CD4-positive, alpha-beta T cell treated with Interleukin-6 for 4 hours (primary cell): ENCODE measurements at regions not wholly inside any gene's neighbourhood (a gene's known extent, or its start where the extent isn't known, plus 50 kb on each side); places are given as distances from the start of the nearest gene placed in this dataset.
"Not testable (repeated sequence)": the region's sequence is repeated elsewhere in the genome, so short reads cannot be mapped to it uniquely, and the experiment has no call there.

Source experiments
- DNase-seq: peaks from one replicate; pipeline ENCODE4 v3.0.0-alpha.2; 2020; ENCODE audit warnings: mixed read lengths

GRCh38 chr11:134841972-134842371 is 429.9 kb upstream of the B3GAT1 start:
- DNase-seq, result no peak

- no peak for DNase-seq
These were observed 429.4 kb upstream of the B3GAT1 start for GRCh38 chr11:134841411-134841810.

- DNase-seq, result no peak
These were observed 428.9 kb upstream of the B3GAT1 start for GRCh38 chr11:134840945-134841344.

- not testable (repeated sequence) for DNase-seq
These were observed 428.1 kb upstream of the B3GAT1 start for GRCh38 chr11:134840165-134840564.

- no peak for DNase-seq
These were observed 426.7 kb upstream of the B3GAT1 start for GRCh38 chr11:134838708-134839107.

- DNase-seq, result no peak
These were observed 425.8 kb upstream of the B3GAT1 start for GRCh38 chr11:134837887-134838232.

GRCh38 chr11:134837166-134837886 is 425.3 kb upstream of the B3GAT1 start:
- DNase-seq, result no peak

- DNase-seq, result no peak
These were observed 424.5 kb upstream of the B3GAT1 start for GRCh38 chr11:134836561-134836960.

GRCh38 chr11:134835561-134835960 is 423.5 kb upstream of the B3GAT1 start:
- DNase-seq, result no peak

GRCh38 chr11:134830312-134830711 is 418.3 kb upstream of the B3GAT1 start:
- DNase-seq, result no peak

- DNase-seq, result no peak
These were observed 411.9 kb upstream of the B3GAT1 start for GRCh38 chr11:134823970-134824369.

- no peak for DNase-seq
These were observed 410.9 kb upstream of the B3GAT1 start for GRCh38 chr11:134822897-134823296.

- DNase-seq, result no peak
These were observed 409.4 kb upstream of the B3GAT1 start for GRCh38 chr11:134821422-134821821.

GRCh38 chr11:134819041-134819440 is 407.0 kb upstream of the B3GAT1 start:
- no peak for DNase-seq

- DNase-seq, result no peak
These were observed 406.5 kb upstream of the B3GAT1 start for GRCh38 chr11:134818516-134818915.

GRCh38 chr11:134815404-134815803 is 403.4 kb upstream of the B3GAT1 start:
- DNase-seq, result no peak

GRCh38 chr11:134807997-134808396 is 396.0 kb upstream of the B3GAT1 start:
- no peak for DNase-seq

GRCh38 chr11:134802598-134802997 is 390.6 kb upstream of the B3GAT1 start:
- DNase-seq, result no peak

GRCh38 chr11:134802116-134802515 is 390.1 kb upstream of the B3GAT1 start:
- no peak for DNase-seq

GRCh38 chr11:134801570-134801969 is 389.5 kb upstream of the B3GAT1 start:
- DNase-seq, result no peak

GRCh38 chr11:134800826-134801225 is 388.8 kb upstream of the B3GAT1 start:
- no peak for DNase-seq

GRCh38 chr11:134800130-134800529 is 388.1 kb upstream of the B3GAT1 start:
- DNase-seq, result no peak

GRCh38 chr11:134799386-134799785 is 387.3 kb upstream of the B3GAT1 start:
- DNase-seq, result no peak

- DNase-seq, result no peak
These were observed 385.5 kb upstream of the B3GAT1 start for GRCh38 chr11:134797411-134798089.

GRCh38 chr11:134795017-134795416 is 383.0 kb upstream of the B3GAT1 start:
- no peak for DNase-seq
